Activated CD8-positive, alpha-beta T cell treated with anti-CD3 and anti-CD28 coated beads, Interleukin-2, amount 10 ng/mL, durations not matched to agents 7 days and 5 days (primary cell): ENCODE measurements at regions not wholly inside any gene's neighbourhood (a gene's known extent, or its start where the extent isn't known, plus 50 kb on each side); places are given as distances from the start of the nearest gene placed in this dataset.

Experiments
- ATAC-seq: fragments of 150-1000 bp; cut with Tn5 transposase; one replicate; pipeline ENCODE4 v1.10.0; 2021; ENCODE audit warnings: moderate library complexity
- CTCF ChIA-PET: fragments of 350-600 bp; sonication (Branson Sonifier 250); formaldehyde crosslinking; loops from one replicate; lab custom pipeline; 2021; ENCODE audit warnings: antibody characterized with exemption; lab: Charles Lee
- POLR2A ChIA-PET: fragments of 350-600 bp; sonication (Branson Sonifier 250); formaldehyde crosslinking; loops from one replicate; lab custom pipeline; 2021; ENCODE audit warnings: antibody characterized with exemption; lab: Charles Lee
- DNase-seq: peaks from one replicate; pipeline ENCODE4 v3.0.0-alpha.2; 2020
- H3K27ac Mint-ChIP-seq: one replicate; pipeline ENCODE4 v1.8.0; 2021; ENCODE audit warnings: mild to moderate bottlenecking, mixed read lengths
- H3K27me3 Mint-ChIP-seq: one replicate; pipeline ENCODE4 v1.8.0; 2021; ENCODE audit warnings: low read depth, mixed read lengths
- H3K36me3 Mint-ChIP-seq: one replicate; pipeline ENCODE4 v1.8.0; 2021; ENCODE audit warnings: low read depth, mixed read lengths
- H3K4me1 Mint-ChIP-seq: one replicate; pipeline ENCODE4 v1.8.0; 2021; ENCODE audit warnings: low read depth, mixed read lengths
- H3K4me3 Mint-ChIP-seq: one replicate; pipeline ENCODE4 v1.8.0; 2021; ENCODE audit warnings: mild to moderate bottlenecking, mixed read lengths
- H3K9me3 Mint-ChIP-seq: one replicate; pipeline ENCODE4 v1.8.0; 2022; ENCODE audit warnings: mixed read lengths; ENCODE audit not compliant: insufficient read depth

- Mint-ChIP-seq H3K27ac (peak overlapping the region; percentile 85), H3K27me3 (peaks cover 4% of the 10 kb centered on the region), H3K4me1 (peaks cover 18% of the 10 kb centered on the region), H3K36me3 (peaks cover 20% of the 10 kb centered on the region), H3K9me3 (peaks cover 9% of the 10 kb centered on the region), H3K4me3 (peak overlapping the region; percentile 44)
- no peak for DNase-seq
- ATAC-seq, result no peak
- ChIA-PET POLR2A (no interaction called here), CTCF (no interaction called here)
These were observed 149.7 kb upstream of the SLC25A13 start for GRCh38 chr7:96471606-96472005.

- H3K4me1 Mint-ChIP-seq, result no peaks in the 10 kb centered on the region
- H3K9me3 Mint-ChIP-seq, result no peaks in the 10 kb centered on the region
- POLR2A ChIA-PET, result no interaction called here
- DNase-seq (no peak), ATAC-seq (no peak)
- H3K4me3 Mint-ChIP-seq, result no peak overlapping the region
- no peak overlapping the region for H3K27ac Mint-ChIP-seq
- H3K36me3 Mint-ChIP-seq, result no peaks in the 10 kb centered on the region
- CTCF ChIA-PET, result no interaction called here
- peaks cover 3% of the 10 kb centered on the region for H3K27me3 Mint-ChIP-seq
These were observed 130.2 kb upstream of the SLC25A13 start for GRCh38 chr7:96452146-96452545.

GRCh38 chr7:96449094-96449493 is 127.2 kb upstream of the SLC25A13 start:
- H3K36me3 Mint-ChIP-seq, result no peaks in the 10 kb centered on the region
- H3K9me3 Mint-ChIP-seq, result no peaks in the 10 kb centered on the region
- peaks cover 3% of the 10 kb centered on the region for H3K27me3 Mint-ChIP-seq
- H3K27ac Mint-ChIP-seq, result no peak overlapping the region
- POLR2A ChIA-PET, result no interaction called here
- no peaks in the 10 kb centered on the region for H3K4me1 Mint-ChIP-seq
- ATAC-seq (no peak), DNase-seq (no peak)
- CTCF ChIA-PET, result no interaction called here
- no peak overlapping the region for H3K4me3 Mint-ChIP-seq

GRCh38 chr7:96447109-96447645 is 125.3 kb upstream of the SLC25A13 start:
- peaks cover 5% of the 10 kb centered on the region for H3K27me3 Mint-ChIP-seq
- ChIA-PET POLR2A (no interaction called here), CTCF (no interaction called here)
- no peaks in the 10 kb centered on the region for H3K4me1 Mint-ChIP-seq
- H3K9me3 Mint-ChIP-seq, result no peaks in the 10 kb centered on the region
- H3K27ac Mint-ChIP-seq, result no peak overlapping the region
- no peaks in the 10 kb centered on the region for H3K36me3 Mint-ChIP-seq
- no peak overlapping the region for H3K4me3 Mint-ChIP-seq
- ATAC-seq (no peak), DNase-seq (no peak)

GRCh38 chr7:96441436-96442084 is 119.7 kb upstream of the SLC25A13 start:
- no peaks in the 10 kb centered on the region for H3K9me3 Mint-ChIP-seq
- no peak overlapping the region for H3K4me3 Mint-ChIP-seq
- no peak overlapping the region for H3K27ac Mint-ChIP-seq
- ChIA-PET POLR2A (no interaction called here), CTCF (no interaction called here)
- DNase-seq (no peak), ATAC-seq (no peak)
- no peaks in the 10 kb centered on the region for H3K36me3 Mint-ChIP-seq
- H3K27me3 Mint-ChIP-seq, result peaks cover 3% of the 10 kb centered on the region
- H3K4me1 Mint-ChIP-seq, result no peaks in the 10 kb centered on the region

- H3K4me3 Mint-ChIP-seq, result no peak overlapping the region
- POLR2A ChIA-PET, result no interaction called here
- H3K9me3 Mint-ChIP-seq, result no peaks in the 10 kb centered on the region
- H3K36me3 Mint-ChIP-seq, result no peaks in the 10 kb centered on the region
- no peak for ATAC-seq
- CTCF ChIA-PET, result no interaction called here
- no peaks in the 10 kb centered on the region for H3K4me1 Mint-ChIP-seq
- H3K27me3 Mint-ChIP-seq, result peaks cover 6% of the 10 kb centered on the region
- H3K27ac Mint-ChIP-seq, result no peak overlapping the region
- no peak for DNase-seq
These were observed 118.4 kb upstream of the SLC25A13 start for GRCh38 chr7:96440328-96440727.

- DNase-seq (no peak), ATAC-seq (no peak)
- no peak overlapping the region for H3K4me3 Mint-ChIP-seq
- no peaks in the 10 kb centered on the region for H3K36me3 Mint-ChIP-seq
- ChIA-PET POLR2A (interaction anchor here (0.5 kb wide), 1 partner anchor 178 kb away, joined by 3 read pairs; no protein-coding TSS in a partner anchor), CTCF (no interaction called here)
- no peak overlapping the region for H3K27ac Mint-ChIP-seq
- no peaks in the 10 kb centered on the region for H3K4me1 Mint-ChIP-seq
- H3K9me3 Mint-ChIP-seq, result no peaks in the 10 kb centered on the region
- H3K27me3 Mint-ChIP-seq, result peaks cover 15% of the 10 kb centered on the region
These were observed 115.0 kb upstream of the SLC25A13 start for GRCh38 chr7:96436880-96437279.

- ATAC-seq (peak; percentile 36), DNase-seq (peak; percentile 21)
- no peaks in the 10 kb centered on the region for H3K9me3 Mint-ChIP-seq
- peaks cover 22% of the 10 kb centered on the region for H3K27me3 Mint-ChIP-seq
- no peaks in the 10 kb centered on the region for H3K36me3 Mint-ChIP-seq
- CTCF ChIA-PET, result no interaction called here
- no peak overlapping the region for H3K27ac Mint-ChIP-seq
- H3K4me3 Mint-ChIP-seq, result peak overlapping the region; percentile 13
- H3K4me1 Mint-ChIP-seq, result peaks cover 24% of the 10 kb centered on the region
- POLR2A ChIA-PET, result no interaction called here
These were observed 108.5 kb upstream of the SLC25A13 start for GRCh38 chr7:96430356-96430755.

- Mint-ChIP-seq H3K27ac (no peak overlapping the region), H3K9me3 (no peaks in the 10 kb centered on the region), H3K27me3 (peaks cover 17% of the 10 kb centered on the region), H3K4me3 (no peak overlapping the region), H3K36me3 (no peaks in the 10 kb centered on the region), H3K4me1 (peaks cover 24% of the 10 kb centered on the region)
- ChIA-PET CTCF (interaction anchor here (1.7 kb wide), 1 partner anchor 13 kb away, joined by 4 read pairs; no protein-coding TSS in a partner anchor), POLR2A (no interaction called here)
- ATAC-seq, result no peak
- DNase-seq, result no peak
These were observed 105.2 kb upstream of the SLC25A13 start for GRCh38 chr7:96427143-96427542.

- H3K27ac Mint-ChIP-seq, result no peak overlapping the region
- DNase-seq, result no peak
- no peak for ATAC-seq
- no peaks in the 10 kb centered on the region for H3K36me3 Mint-ChIP-seq
- ChIA-PET POLR2A (no interaction called here), CTCF (interaction anchor here (1.7 kb wide), 1 partner anchor 12 kb away, joined by 4 read pairs; no protein-coding TSS in a partner anchor)
- H3K9me3 Mint-ChIP-seq, result no peaks in the 10 kb centered on the region
- peaks cover 15% of the 10 kb centered on the region for H3K27me3 Mint-ChIP-seq
- H3K4me3 Mint-ChIP-seq, result no peak overlapping the region
- peaks cover 24% of the 10 kb centered on the region for H3K4me1 Mint-ChIP-seq
These were observed 104.8 kb upstream of the SLC25A13 start for GRCh38 chr7:96426685-96427084.

- no peak for DNase-seq
- ATAC-seq, result no peak
- Mint-ChIP-seq H3K36me3 (no peaks in the 10 kb centered on the region), H3K27ac (no peak overlapping the region), H3K4me3 (no peak overlapping the region), H3K9me3 (no peaks in the 10 kb centered on the region), H3K27me3 (peaks cover 15% of the 10 kb centered on the region), H3K4me1 (peaks cover 23% of the 10 kb centered on the region)
- POLR2A ChIA-PET, result no interaction called here
- CTCF ChIA-PET, result no interaction called here
These were observed 104.1 kb upstream of the SLC25A13 start for GRCh38 chr7:96426027-96426426.

- POLR2A ChIA-PET, result no interaction called here
These were observed 102.5 kb upstream of the SLC25A13 start for GRCh38 chr7:96424411-96424810.

More at GRCh38 chr7:96424411-96424810, 102.5 kb upstream of the SLC25A13 start:
- no peak for ATAC-seq
- no peaks in the 10 kb centered on the region for H3K36me3 Mint-ChIP-seq
- H3K27ac Mint-ChIP-seq, result no peak overlapping the region
- no peak overlapping the region for H3K4me3 Mint-ChIP-seq
- CTCF ChIA-PET, result no interaction called here
- H3K9me3 Mint-ChIP-seq, result no peaks in the 10 kb centered on the region
- DNase-seq, result no peak
- H3K27me3 Mint-ChIP-seq, result peaks cover 15% of the 10 kb centered on the region
- H3K4me1 Mint-ChIP-seq, result peaks cover 8% of the 10 kb centered on the region
